Stimulated activated naive CD8-positive, alpha-beta T cell treated with anti-CD3 and anti-CD28 coated beads, Interleukin-15, amount 100 ng/mL, for 72 hours (primary cell): ENCODE measurements at regions not wholly inside any gene's neighbourhood (a gene's known extent, or its start where the extent isn't known, plus 50 kb on each side); places are given as distances from the start of the nearest gene placed in this dataset.

ENCODE experiments used
- ATAC-seq: fragments of 150-1000 bp; cut with Tn5 transposase; 2 replicates; pipeline ENCODE4 v1.10.0; 2021; ENCODE audit warnings: mild to moderate bottlenecking, moderate library complexity
- DNase-seq, 2 donors: peaks; one replicate each; pipeline ENCODE4 v3.0.0; 2021 to 2022
- H3K27ac Mint-ChIP-seq, 2 donors: one replicate each; pipeline ENCODE4 v1.8.0; 2022; ENCODE audit warnings: mild to moderate bottlenecking in 2 of 2, mixed read lengths in 2 of 2, moderate library complexity in 2 of 2
- H3K27me3 Mint-ChIP-seq: one replicate; pipeline ENCODE4 v1.8.0; 2022; ENCODE audit warnings: mixed read lengths
- H3K4me1 Mint-ChIP-seq: one replicate; pipeline ENCODE4 v1.8.0; 2022; ENCODE audit warnings: mild to moderate bottlenecking, mixed read lengths
- H3K4me3 Mint-ChIP-seq, 2 donors: one replicate each; pipeline ENCODE4 v1.8.0; 2022; ENCODE audit warnings: mild to moderate bottlenecking in 2 of 2, mixed read lengths in 2 of 2, moderate library complexity in 1 of 2
- H3K9me3 Mint-ChIP-seq, 2 donors: one replicate each; pipeline ENCODE4 v1.8.0; 2022; ENCODE audit warnings: mixed read lengths in 2 of 2

DNA sequence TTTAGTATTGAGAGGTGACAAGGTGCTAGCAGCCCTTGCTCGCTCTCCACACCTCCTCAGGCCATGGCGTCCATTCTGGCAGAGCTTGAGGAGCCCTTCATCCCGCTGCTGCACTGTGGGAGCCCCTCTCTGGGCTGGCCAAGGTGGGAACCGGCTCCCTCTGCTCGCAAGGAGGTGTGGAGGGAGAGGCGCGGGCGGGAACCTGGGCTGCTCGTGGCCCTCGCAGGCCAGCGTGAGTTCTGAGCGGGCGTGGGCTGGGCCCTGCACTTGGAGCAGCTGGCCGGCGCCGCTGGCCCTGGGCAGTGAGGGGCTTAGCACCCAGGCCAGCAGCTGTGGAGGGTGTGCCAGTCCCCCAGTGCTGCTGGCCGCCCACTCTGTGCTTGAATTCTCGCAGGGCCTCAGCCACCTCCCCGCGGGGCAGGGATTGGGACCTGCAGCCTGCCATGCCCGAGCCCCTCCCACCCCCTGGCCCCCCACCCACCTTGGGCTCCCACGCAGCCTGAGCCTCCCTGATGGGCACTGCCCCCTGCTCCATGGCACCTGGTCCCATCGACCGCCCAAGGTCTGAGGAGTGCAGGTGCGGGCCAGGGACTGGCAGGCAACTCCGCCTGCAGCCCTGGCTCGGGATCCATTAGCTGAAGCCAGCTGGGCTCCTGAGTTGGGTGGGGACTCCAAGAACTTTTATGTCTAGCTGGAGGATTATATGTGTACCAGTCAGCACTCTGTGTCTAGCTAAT, 785.2 kb downstream of the DIPK2A start:
- Mint-ChIP-seq H3K27me3 (no peaks in the 10 kb centered on the region), H3K4me1 (no peaks in the 10 kb centered on the region), H3K27ac (no peak overlapping the region), H3K4me3 (no peak overlapping the region), H3K9me3 (peaks cover 0 to 17% of the 10 kb centered on the region in 2 donors)
- DNase-seq (no peak), ATAC-seq (peak; percentile 35)

DNA sequence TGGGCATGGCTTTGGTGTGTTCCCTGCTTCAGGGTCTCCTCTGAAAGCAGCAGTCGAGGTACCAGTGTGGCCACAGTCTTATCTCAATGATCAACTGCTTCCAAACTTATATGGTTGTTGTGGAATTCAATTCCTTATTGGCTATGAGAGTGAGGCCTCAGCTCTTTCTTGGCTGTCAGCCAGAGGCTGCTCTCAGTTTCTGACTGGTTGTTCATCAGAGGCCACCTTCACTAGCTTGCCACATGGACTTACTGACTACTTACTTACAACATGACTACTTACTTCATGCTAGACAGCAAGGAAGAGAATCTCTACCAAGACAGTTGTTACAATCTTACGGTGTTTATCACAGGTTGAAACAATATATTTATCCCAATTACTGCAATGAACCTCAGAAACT, 789.2 kb downstream of the DIPK2A start:
- ATAC-seq = no peak
- Mint-ChIP-seq H3K4me3 (no peak overlapping the region), H3K9me3 (peaks cover 0 to 7% of the 10 kb centered on the region in 2 donors), H3K4me1 (no peaks in the 10 kb centered on the region), H3K27ac (no peak overlapping the region), H3K27me3 (no peaks in the 10 kb centered on the region)
- DNase-seq = no peak

DNA sequence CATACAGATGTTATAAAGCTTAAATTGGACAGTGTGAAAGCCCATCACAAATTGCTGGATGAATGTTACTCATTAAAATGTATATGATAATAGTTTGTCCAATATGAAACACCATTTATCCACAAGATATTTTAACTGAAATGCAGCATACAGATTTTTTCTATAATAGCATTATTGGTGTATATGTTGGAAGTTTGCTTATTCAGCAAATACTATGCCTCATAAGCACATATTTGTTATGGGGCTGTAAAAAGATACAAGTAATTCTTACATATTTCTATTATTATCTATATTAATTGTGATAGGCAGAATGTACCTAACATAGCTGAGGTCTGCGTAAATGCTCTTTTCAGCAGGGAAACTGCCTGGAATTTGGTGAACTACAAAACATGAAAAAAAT, 790.5 kb downstream of the DIPK2A start:
- Mint-ChIP-seq H3K4me1 (no peaks in the 10 kb centered on the region), H3K9me3 (peaks cover 0 to 7% of the 10 kb centered on the region in 2 donors), H3K27me3 (no peaks in the 10 kb centered on the region), H3K27ac (no peak overlapping the region), H3K4me3 (no peak overlapping the region)
- ATAC-seq (no peak), DNase-seq (no peak)

DNA sequence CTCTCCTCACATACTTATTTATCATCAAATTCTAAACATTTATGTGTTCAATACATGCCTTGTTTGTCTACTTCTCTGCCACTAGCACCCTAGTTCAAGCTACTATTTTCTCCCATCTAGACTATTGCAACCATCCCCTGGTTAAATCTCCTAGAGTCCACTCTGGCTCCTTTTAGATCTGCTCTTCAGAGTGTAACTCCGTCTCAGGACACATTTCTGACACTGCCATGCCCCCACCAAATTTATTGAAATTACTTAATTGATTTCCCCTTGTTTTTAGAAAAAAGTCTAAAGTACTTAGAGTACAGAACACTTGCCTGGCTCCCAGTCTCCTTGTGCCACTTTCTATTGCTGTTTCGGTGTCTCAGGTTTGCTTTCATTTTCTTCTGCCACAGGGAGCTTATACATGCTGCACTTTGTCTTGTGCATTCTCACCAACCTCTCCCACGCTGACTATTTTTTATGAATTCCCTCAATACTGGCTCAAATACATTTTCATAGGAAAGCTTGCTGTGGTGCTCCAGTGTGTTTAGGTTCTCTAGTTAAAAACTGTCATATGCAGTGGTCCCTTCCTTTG, 792.3 kb downstream of the DIPK2A start:
- no peak overlapping the region for H3K27ac Mint-ChIP-seq
- H3K27me3 Mint-ChIP-seq = no peaks in the 10 kb centered on the region
- H3K4me3 Mint-ChIP-seq = no peak overlapping the region
- H3K9me3 Mint-ChIP-seq = no peaks in the 10 kb centered on the region
- no peaks in the 10 kb centered on the region for H3K4me1 Mint-ChIP-seq
- no peak for ATAC-seq
- DNase-seq = no peak

DNA sequence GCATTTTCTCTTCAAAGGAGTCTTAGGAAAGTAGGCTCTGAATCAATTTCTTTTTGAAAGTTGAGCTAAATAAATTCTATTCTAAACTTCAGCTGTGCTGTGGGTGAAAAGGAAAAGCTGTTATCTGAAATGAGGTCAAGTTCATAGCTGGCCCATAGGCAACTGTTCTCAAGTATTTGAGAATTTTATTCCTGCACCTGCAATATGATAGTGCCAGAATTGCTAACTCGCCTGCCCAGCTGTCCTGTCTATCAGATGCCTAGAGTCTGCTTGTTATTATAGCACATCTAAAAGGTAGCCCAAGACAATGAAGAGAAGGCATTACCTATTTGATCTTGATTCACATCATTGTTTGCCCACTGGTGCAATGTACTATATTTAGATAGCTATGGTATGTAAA, 798.7 kb downstream of the DIPK2A start:
- Mint-ChIP-seq H3K9me3 (no peaks in the 10 kb centered on the region), H3K4me3 (no peak overlapping the region), H3K27me3 (no peaks in the 10 kb centered on the region), H3K27ac (no peak overlapping the region), H3K4me1 (no peaks in the 10 kb centered on the region)
- DNase-seq (no peak), ATAC-seq (no peak)

DNA sequence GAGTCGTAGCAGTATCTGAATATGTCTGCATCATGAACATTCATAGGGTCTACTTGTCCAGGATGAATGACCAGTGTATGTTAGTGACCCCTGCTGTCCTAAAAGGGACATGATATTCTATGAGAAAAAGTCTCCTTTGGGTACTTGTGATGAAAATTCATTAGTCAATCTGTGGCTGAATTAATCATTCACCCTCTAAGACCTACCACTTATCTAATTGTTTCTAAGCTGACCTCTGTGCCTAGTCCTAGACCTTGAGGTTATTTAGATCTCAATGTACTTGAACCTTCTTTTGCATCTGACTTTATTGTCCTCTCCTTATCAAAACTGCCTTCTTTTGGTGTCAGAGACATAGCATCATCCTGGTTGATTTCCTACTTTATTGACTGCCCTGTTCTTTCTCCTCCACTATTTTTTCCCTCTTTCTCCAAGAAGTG, 799.3 kb downstream of the DIPK2A start:
- H3K27ac Mint-ChIP-seq = no peak overlapping the region
- H3K4me3 Mint-ChIP-seq = no peak overlapping the region
- no peak for DNase-seq
- no peaks in the 10 kb centered on the region for H3K27me3 Mint-ChIP-seq
- no peaks in the 10 kb centered on the region for H3K9me3 Mint-ChIP-seq
- no peaks in the 10 kb centered on the region for H3K4me1 Mint-ChIP-seq
- ATAC-seq = no peak

DNA sequence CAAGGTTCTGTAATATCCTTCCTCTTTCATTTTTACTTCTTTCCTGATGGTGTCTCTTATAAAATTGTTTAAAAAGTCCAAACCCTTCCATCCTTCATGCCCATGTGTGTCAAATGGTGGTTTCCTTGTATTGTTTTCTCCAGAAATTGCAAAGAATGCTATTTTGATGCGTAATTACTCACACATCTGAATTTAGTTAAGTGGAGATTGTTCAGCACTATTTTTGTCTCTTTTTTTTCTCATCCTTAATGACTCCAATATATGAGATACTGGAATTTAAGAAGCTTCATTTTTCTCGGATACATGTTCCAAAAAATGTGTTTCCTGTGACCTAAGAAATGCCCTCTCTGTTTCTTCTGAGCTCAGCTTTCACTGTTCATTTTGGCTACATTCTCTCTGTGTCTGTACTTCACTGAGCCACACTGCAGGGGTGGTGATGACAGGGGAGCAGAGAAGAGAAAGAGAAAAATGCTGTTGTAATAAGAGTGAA, 799.8 kb downstream of the DIPK2A start:
- Mint-ChIP-seq H3K27ac (no peak overlapping the region), H3K27me3 (no peaks in the 10 kb centered on the region), H3K4me3 (no peak overlapping the region), H3K4me1 (no peaks in the 10 kb centered on the region), H3K9me3 (no peaks in the 10 kb centered on the region)
- no peak for ATAC-seq
- DNase-seq = no peak

DNA sequence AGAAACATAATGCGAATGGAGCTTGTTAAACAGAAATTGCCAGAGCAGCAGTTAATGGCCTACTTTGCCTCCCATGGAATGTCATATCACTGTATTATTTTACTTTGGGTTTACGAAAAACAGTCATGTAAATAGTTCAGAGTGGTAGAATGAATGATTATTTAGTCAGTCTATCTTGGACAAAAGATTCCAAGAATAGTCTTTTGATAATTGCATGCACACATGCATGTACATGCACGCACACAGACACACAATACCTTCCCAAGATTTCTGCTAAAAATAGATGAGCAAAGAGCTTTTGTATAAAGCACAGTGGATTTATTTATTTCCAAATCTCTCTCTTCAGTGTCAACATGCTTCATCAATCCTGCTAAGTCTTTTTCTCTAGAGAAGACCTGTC, 800.7 kb downstream of the DIPK2A start:
- Mint-ChIP-seq H3K4me1 (no peaks in the 10 kb centered on the region), H3K4me3 (no peak overlapping the region)
- no peak for ATAC-seq

DNA sequence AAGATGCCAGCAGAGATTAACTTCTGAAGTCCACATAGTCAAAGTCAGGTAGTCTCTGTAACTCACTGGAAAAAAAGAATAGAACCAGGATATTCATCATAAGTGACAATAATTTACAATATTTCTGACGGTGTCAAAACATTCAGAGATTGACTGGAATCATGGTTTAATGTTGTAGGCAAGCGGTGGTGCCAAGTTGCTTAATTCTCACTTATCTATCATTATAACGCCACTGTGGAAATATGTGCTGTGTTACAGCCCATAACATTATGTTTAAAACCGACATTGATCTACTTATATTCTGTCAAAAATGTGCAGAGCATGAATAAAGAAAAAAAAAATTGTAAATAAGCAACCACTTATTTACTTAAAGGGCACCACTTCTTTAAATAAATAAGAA, 801.7 kb downstream of the DIPK2A start:
- Mint-ChIP-seq H3K9me3 (no peaks in the 10 kb centered on the region), H3K27me3 (no peaks in the 10 kb centered on the region), H3K4me3 (no peak overlapping the region), H3K4me1 (no peaks in the 10 kb centered on the region), H3K27ac (no peak overlapping the region)
- DNase-seq (no peak), ATAC-seq (no peak)

More for the DNA sequence above, 800.7 kb downstream of the DIPK2A start:
- no peak for DNase-seq
- H3K27ac Mint-ChIP-seq = no peak overlapping the region
- no peaks in the 10 kb centered on the region for H3K27me3 Mint-ChIP-seq
- no peaks in the 10 kb centered on the region for H3K9me3 Mint-ChIP-seq

DNA sequence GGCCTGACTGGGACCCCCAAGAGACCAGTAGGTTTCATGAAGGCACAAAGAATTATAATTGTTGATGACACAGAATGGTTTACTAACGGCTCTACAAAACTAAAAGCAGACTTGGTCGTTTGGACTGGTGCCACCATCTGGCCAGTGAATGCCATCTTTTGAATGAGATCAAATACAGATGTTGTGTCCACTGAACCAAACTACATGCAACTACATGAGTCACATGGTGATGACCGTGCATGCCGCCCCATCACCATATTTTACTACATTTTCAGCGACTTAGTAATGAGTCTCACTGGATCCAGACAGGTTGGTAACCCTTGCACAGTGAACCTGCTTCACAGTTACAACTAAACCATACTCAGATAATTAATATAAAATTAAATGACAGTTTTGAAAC, 803.3 kb downstream of the DIPK2A start:
- no peaks in the 10 kb centered on the region for H3K4me1 Mint-ChIP-seq
- H3K27ac Mint-ChIP-seq = no peak overlapping the region
- ATAC-seq (no peak), DNase-seq (no peak)
- H3K9me3 Mint-ChIP-seq = no peaks in the 10 kb centered on the region
- H3K27me3 Mint-ChIP-seq = no peaks in the 10 kb centered on the region
- H3K4me3 Mint-ChIP-seq = no peak overlapping the region

DNA sequence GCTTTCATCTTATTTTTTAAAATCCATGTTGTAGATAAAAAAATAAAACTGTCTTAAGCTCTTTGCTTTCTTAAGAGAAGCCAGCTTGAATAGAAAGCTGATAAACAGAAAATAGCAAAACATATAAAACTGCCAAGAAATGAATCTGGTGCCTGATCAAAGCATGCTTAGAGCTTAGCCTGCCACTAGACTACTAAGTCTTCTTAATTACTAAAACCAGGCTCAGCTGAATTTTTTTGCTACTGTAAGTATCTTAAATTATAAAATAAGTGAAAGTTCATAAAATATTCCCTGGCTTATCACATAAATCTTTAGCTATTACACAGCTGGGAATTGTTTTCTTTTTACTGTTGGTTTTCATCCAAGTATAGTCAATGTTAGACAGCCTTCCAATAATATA, 803.9 kb downstream of the DIPK2A start:
- no peak overlapping the region for H3K27ac Mint-ChIP-seq
- no peak for DNase-seq
- H3K9me3 Mint-ChIP-seq = no peaks in the 10 kb centered on the region
- ATAC-seq = no peak
- H3K4me3 Mint-ChIP-seq = no peak overlapping the region
- no peaks in the 10 kb centered on the region for H3K27me3 Mint-ChIP-seq
- no peaks in the 10 kb centered on the region for H3K4me1 Mint-ChIP-seq

DNA sequence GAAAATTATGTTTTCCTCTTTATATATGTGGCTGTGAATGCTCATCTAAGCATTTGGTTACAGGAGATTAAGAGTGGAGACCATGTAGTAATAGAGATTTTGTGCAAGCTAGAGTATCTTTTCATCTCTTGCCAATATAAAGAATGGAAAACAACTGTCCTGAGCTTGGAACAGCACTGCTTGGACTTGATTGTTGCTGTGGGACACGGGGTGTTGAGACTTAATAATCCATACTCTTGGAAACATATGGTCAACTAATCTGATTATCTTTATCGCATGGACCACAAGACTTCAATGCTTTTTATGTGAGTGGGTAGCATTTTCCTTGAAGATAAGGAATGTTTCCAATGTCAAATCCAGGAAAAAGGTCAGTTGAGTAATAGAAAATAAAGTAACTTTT, 806.3 kb downstream of the DIPK2A start:
- DNase-seq = no peak
- Mint-ChIP-seq H3K27me3 (no peaks in the 10 kb centered on the region), H3K9me3 (no peaks in the 10 kb centered on the region), H3K4me3 (no peak overlapping the region), H3K27ac (no peak overlapping the region), H3K4me1 (no peaks in the 10 kb centered on the region)
- no peak for ATAC-seq

DNA sequence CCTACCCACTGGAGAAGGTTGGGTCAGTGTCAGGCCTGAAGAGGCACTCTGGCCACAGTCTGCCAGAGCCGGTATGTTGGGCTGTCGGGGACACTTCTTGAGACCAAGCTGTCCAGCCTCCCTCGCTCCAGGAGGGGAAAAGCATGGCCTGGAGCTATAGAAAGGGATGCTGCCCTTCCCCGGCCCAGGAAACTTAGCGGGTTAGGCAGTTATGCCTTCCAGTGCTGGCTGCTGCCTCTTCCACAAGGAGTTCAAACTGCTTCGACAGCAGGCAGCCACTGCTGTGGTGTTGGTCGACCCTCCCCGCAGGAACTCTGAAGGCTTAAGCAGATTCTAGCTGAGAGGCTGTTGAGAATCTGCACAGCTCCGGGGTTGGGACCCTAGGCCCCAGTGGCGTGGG, 819.4 kb downstream of the DIPK2A start:
- H3K27ac Mint-ChIP-seq = no peak overlapping the region
- no peak for DNase-seq
- no peaks in the 10 kb centered on the region for H3K4me1 Mint-ChIP-seq
- no peaks in the 10 kb centered on the region for H3K27me3 Mint-ChIP-seq
- no peaks in the 10 kb centered on the region for H3K9me3 Mint-ChIP-seq
- no peak for ATAC-seq
- no peak overlapping the region for H3K4me3 Mint-ChIP-seq

DNA sequence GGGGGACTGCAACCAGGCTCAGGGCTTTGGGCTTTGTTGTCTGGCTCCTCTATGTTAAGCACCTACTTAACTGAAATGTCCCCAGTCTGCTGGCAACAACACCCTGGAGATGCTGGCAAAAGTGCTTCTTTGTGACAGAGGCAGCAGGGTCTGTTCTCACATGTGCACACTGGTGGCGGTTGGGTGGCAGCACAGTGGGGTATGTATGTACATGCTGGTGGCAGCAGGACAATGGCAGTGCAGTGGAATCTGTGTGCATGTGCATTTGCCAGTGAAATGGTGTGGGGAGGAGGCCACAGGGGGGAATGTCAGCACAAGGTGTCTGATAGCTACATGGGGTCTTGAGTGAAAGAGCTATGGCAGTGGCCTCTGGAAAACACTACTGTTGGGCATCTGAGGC, 830.3 kb downstream of the DIPK2A start:
- no peaks in the 10 kb centered on the region for H3K27me3 Mint-ChIP-seq
- no peak for DNase-seq
- H3K4me3 Mint-ChIP-seq = no peak overlapping the region

DNA sequence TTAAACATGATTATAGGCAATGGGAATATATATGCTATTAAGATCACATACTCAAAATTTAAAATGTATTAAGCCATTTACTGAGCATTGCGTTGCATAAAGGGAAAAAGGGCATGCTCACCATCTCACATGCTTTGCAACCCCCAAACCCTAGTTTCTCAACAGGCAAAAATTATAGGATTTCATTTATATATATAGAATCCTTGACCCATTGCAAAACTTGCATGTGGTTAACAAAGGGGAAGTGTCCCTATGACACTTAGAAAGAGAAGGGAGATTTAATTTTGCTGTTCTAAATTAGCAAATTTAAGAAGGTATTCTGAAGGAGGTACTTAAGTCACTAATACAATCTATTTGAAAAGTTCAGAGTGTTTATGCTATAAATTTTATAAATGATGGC, 837.8 kb downstream of the DIPK2A start:
- no peak overlapping the region for H3K4me3 Mint-ChIP-seq
- DNase-seq (no peak), ATAC-seq (no peak)
- no peak overlapping the region for H3K27ac Mint-ChIP-seq
- H3K9me3 Mint-ChIP-seq = no peaks in the 10 kb centered on the region
- no peaks in the 10 kb centered on the region for H3K4me1 Mint-ChIP-seq
- no peaks in the 10 kb centered on the region for H3K27me3 Mint-ChIP-seq

More for the DNA sequence above, 830.3 kb downstream of the DIPK2A start:
- no peaks in the 10 kb centered on the region for H3K9me3 Mint-ChIP-seq
- H3K4me1 Mint-ChIP-seq = no peaks in the 10 kb centered on the region
- no peak for ATAC-seq
- no peak overlapping the region for H3K27ac Mint-ChIP-seq

DNA sequence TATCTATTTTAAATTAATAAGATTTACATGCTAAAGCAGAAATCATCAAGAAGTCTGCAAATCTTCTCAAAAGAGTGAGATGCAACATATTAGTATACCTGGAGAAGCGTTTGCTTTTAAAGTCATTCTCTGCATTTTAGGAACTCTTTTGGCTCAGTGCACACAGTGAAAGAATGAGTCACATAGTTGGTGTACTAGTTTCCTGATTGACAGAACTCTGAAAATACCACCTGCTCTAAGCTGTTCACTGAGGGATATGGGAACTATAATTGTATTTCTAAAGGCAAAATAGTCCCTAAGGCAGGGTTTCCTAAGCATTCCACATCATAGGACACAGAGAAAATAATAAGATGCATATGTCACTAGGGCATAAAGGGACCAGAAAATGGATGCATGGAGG, 838.5 kb downstream of the DIPK2A start:
- ATAC-seq (no peak), DNase-seq (no peak)
- no peak overlapping the region for H3K4me3 Mint-ChIP-seq
- H3K27ac Mint-ChIP-seq = no peak overlapping the region
- H3K27me3 Mint-ChIP-seq = no peaks in the 10 kb centered on the region
- H3K4me1 Mint-ChIP-seq = no peaks in the 10 kb centered on the region
- no peaks in the 10 kb centered on the region for H3K9me3 Mint-ChIP-seq

DNA sequence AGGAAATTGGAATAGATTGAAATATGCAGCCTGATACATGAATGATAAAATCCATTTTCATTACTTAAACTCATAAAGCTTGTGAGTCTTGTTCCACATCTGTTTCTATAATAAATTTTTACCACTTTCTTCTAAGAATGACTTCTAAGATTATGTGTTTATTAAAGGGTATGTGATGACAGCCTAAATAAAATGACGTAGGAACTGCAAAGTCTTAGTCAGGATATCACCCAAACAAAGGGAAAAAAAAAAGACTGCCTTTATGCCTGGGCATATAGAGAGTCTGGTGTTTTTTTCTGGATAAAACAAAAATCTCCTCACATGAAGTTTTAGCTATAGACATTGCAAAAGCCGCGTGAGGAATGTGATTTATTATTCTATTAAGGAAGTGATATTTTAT, 844.0 kb downstream of the DIPK2A start:
- DNase-seq = no peak
- no peak overlapping the region for H3K27ac Mint-ChIP-seq
- H3K4me3 Mint-ChIP-seq = no peak overlapping the region
- no peaks in the 10 kb centered on the region for H3K4me1 Mint-ChIP-seq
- no peak for ATAC-seq
- H3K9me3 Mint-ChIP-seq = no peaks in the 10 kb centered on the region
- H3K27me3 Mint-ChIP-seq = no peaks in the 10 kb centered on the region
